ENCODE measurements at regions not wholly inside any gene's neighbourhood (a gene's known extent, or its start where the extent isn't known, plus 50 kb on each side); places are given as distances from the start of the nearest gene placed in this dataset.
A peak's percentile ranks its signal among the peaks of the same experiment; 100 is the strongest.

GRCh38 chr10:63972949-63973827 is 452.0 kb downstream of the REEP3 start:
- H3K4me3 ChIP-seq: no peak overlapping the region
- H3K27ac ChIP-seq (ENCODE audit: low read depth): no peak overlapping the region
- H3K4me1 ChIP-seq (ENCODE audit: insufficient read depth): no peaks in the 10 kb centered on the region
- peaks cover 4% of the 10 kb centered on the region for H3K9me2 ChIP-seq (ENCODE audit: insufficient read depth)
- ATAC-seq (peak; percentile 39), DNase-seq (ENCODE audit: low spot score) (peak; percentile 57)
- H3K27me3 ChIP-seq (ENCODE audit: insufficient read depth): no peaks in the 10 kb centered on the region
- TF ChIP-seq STAT1 (IDR thresholded peaks at IDR 0.05; ENCODE audit: unreplicated experiment): no peak
- TF ChIP-seq EZH2 (IDR thresholded peaks at IDR 0.05; ENCODE audit: low read depth, unreplicated experiment): no peak
- no peak for TF ChIP-seq CREB1 (CRISPR knock-in tag; IDR thresholded peaks at IDR 0.05; ENCODE audit: low read depth)
- TF ChIP-seq CTCF (conservative IDR thresholded peaks at IDR 0.05; ENCODE audit: low read depth in 2 of 2): peak in 1 of 2 experiments; percentile 41; a peak in 1 of 4 replicates
- TF ChIP-seq REST (IDR thresholded peaks at IDR 0.05; ENCODE audit: unreplicated experiment): no peak
- TF ChIP-seq POLR2AphosphoS5 (IDR thresholded peaks at IDR 0.05; ENCODE audit: low read depth): no peak
- no peak for TF ChIP-seq ZNF462 (CRISPR knock-in tag; IDR thresholded peaks at IDR 0.05)
- TF ChIP-seq ZNF114 (CRISPR knock-in tag; IDR thresholded peaks at IDR 0.05): no peak
- H3F3A ChIP-seq (replicated peaks; ENCODE audit: low read depth): no peaks in the 10 kb centered on the region
- H3K4me2 ChIP-seq: no peak overlapping the region
- Mint-ChIP-seq H3K36me3 (ENCODE audit: low read depth) (no peaks in the 10 kb centered on the region), H3K9me3 (peaks cover 16% of the 10 kb centered on the region), H3K27me3 (ENCODE audit: insufficient read depth, low read depth, poor library complexity) (peaks cover 2% of the 10 kb centered on the region), H3K4me3 (no peak overlapping the region), H3K27ac (no peak overlapping the region), H3K4me1 (peaks cover 4% of the 10 kb centered on the region; the same call in 2 of the 3 replicates)
- no peaks in the 10 kb centered on the region for H3K79me2 ChIP-seq (replicated peaks; ENCODE audit: insufficient read depth)
- no peaks in the 10 kb centered on the region for H4K20me1 ChIP-seq (replicated peaks; ENCODE audit: insufficient read depth)
- H2AFZ ChIP-seq: peak overlapping the region; percentile 94
- no peaks in the 10 kb centered on the region for H3K36me3 ChIP-seq (ENCODE audit: insufficient read depth)
